ENCODE measurements at regions not wholly inside any gene's neighbourhood (a gene's known extent, or its start where the extent isn't known, plus 50 kb on each side); places are given as distances from the start of the nearest gene placed in this dataset.

DNA sequence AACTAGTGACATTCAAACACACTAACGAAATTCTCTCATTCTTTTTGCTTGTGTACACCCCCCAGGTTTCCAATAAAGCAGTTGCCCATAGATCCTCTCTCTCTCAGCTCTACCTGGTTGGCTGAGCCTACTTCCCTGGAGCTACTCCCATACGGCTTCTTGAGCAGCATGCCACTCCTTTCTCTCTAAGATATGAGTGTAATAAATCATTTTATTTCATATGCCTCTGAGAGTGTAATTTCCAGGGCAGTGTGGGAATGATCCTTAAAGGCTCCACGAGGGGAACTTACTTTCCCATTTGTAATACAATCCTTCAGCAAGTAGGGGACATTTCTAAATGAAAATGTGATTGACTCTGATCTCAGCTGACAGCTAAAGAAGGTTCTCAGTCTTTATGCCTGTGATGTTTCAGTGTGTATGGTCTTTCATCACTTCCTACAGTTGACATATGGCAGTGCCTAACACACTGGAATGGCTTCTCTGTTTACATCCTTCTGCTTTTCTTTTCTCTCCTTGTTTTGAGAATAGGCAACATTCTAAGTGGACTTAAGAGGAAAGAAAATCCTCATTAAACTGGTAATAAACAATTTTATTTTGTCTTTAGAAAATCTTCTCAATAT, 1194.3 kb upstream of the CDH8 start:
- H3K27ac Mint-ChIP-seq: no peak overlapping the region
- no peak overlapping the region for H3K4me3 Mint-ChIP-seq
- no peak for ATAC-seq (ENCODE audit: low read depth)
- no peaks in the 10 kb centered on the region for H3K36me3 Mint-ChIP-seq
- DNase-seq: no peak
- peaks cover 1% of the 10 kb centered on the region for H3K27me3 Mint-ChIP-seq
- peaks cover 16% of the 10 kb centered on the region for H3K9me3 Mint-ChIP-seq
- POLR2A ChIA-PET: no interaction called here
- no peaks in the 10 kb centered on the region for H3K4me1 Mint-ChIP-seq

DNA sequence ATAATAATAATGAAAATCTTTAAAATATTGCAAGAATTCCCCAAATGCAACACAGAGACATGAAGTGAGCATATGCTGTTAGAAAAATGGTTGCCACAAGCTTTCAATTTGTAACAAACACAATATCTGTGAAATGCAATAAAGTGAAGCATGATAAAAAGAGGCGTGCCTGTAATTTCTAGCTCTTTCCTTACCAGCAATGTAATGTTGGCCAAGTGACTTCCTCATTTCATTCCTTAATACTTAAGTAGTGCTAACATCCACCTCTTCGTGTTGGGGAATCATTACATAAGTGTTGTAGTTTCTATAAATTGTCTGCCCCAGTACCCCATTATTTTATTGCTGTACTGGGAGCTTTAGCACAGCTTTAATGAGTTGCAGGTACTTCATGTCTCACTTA, 1192.0 kb upstream of the CDH8 start:
- DNase-seq (no peak), ATAC-seq (ENCODE audit: low read depth) (no peak)
- POLR2A ChIA-PET: no interaction called here
- Mint-ChIP-seq H3K9me3 (peaks cover 11% of the 10 kb centered on the region), H3K27ac (no peak overlapping the region), H3K4me3 (no peak overlapping the region), H3K36me3 (no peaks in the 10 kb centered on the region), H3K4me1 (no peaks in the 10 kb centered on the region), H3K27me3 (no peaks in the 10 kb centered on the region)

DNA sequence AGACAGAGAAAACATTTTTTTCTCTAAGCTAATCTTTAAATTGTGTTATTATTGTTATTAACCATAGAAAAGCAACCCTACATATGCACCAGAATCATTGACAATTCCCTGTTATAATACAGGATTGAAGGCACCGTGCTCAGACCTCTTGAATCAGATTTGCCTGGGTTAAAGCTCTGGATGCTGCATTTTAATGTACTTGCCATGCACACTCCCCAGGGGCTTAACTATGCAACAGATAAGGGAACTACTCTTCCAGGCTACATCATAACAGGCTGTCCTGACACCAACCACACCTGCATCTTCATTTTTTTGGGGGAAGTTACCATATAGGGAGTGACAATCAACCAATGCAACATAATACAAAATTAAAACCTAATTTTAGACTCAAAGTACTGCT, 1187.6 kb upstream of the CDH8 start:
- no peaks in the 10 kb centered on the region for H3K27me3 Mint-ChIP-seq

DNA sequence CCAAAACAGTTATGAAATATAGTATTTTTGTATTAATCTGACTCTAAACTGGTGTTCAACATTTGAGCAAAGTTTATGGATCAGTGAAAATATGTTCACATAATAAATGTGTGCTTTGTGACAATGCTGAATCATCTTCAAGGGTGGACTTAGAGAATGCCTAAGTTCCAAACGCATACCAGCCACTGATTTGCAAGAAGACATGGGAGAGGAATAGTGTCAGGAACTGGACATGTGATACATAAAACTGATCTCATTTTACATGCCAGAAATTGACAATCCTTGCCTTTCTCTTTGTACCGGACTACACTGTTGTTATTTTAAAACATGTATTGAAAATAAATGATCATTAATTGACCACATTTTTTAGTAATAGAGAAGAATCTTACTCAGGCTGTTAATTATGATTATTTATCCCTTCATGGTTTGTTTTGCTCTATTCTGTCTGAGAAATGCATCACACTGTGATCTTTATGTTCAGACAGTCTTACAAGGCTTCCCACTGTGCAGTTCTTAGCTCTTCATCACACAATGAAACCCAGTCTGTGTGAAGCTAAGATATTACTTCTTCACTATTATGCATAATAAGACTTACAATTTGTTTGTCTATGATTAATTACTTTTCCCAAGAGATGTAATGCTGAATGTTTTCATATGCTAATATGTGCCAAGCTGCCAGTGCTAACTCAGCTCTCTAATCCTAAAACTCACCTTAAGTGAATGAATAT, 1180.6 kb upstream of the CDH8 start:
- Mint-ChIP-seq H3K4me3 (no peak overlapping the region), H3K9me3 (peaks cover 4% of the 10 kb centered on the region), H3K4me1 (no peaks in the 10 kb centered on the region), H3K27me3 (no peaks in the 10 kb centered on the region), H3K36me3 (no peaks in the 10 kb centered on the region), H3K27ac (no peak overlapping the region)
- POLR2A ChIA-PET: no interaction called here
- DNase-seq: no peak
- no peak for ATAC-seq (ENCODE audit: low read depth)

More for the DNA sequence above, 1187.6 kb upstream of the CDH8 start:
- peaks cover 7% of the 10 kb centered on the region for H3K9me3 Mint-ChIP-seq
- no peaks in the 10 kb centered on the region for H3K36me3 Mint-ChIP-seq
- DNase-seq (no peak), ATAC-seq (ENCODE audit: low read depth) (no peak)
- no peaks in the 10 kb centered on the region for H3K4me1 Mint-ChIP-seq
- H3K4me3 Mint-ChIP-seq: no peak overlapping the region
- POLR2A ChIA-PET: no interaction called here
- no peak overlapping the region for H3K27ac Mint-ChIP-seq

DNA sequence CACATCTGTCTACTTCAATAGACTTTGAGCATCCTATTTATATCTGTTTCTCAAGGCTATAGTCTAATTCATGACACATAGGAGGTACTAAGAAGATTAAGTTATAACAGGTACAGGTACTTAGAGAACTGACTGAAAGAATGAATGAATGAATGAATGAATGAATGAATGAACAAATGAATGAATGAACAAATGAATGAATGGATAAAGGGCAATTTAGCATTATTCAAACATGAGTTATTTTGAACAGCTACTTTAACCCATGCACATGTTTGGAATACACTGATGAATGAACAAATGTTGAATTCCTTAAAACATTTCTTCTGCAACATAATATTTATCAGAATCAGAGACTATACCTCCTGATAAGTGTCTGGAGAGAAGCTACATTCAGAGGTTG, 1165.6 kb upstream of the CDH8 start:
- DNase-seq: no peak
- Mint-ChIP-seq H3K9me3 (peaks cover 8% of the 10 kb centered on the region), H3K27me3 (no peaks in the 10 kb centered on the region), H3K4me1 (no peaks in the 10 kb centered on the region), H3K36me3 (no peaks in the 10 kb centered on the region), H3K4me3 (no peak overlapping the region), H3K27ac (no peak overlapping the region)
- ATAC-seq (ENCODE audit: low read depth): no peak
- POLR2A ChIA-PET: no interaction called here

DNA sequence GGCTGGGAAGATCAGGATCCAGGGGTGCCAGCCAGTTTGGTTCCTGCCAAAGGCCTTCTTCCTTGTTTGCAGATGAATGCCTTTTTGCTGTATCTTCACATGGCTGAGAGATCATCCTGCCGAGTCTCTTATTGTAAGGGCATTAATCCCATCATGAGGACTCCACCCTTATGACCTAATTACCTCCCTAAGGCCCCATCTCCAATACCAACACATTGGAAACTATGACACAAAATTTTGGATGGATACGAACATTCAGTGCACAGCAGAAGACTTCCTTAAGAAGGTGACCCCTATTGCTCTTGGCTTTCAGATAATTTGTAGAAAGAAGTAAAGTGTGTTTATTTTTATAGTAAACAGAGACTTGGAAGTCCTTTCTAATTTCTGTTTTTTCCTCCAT, 1164.7 kb upstream of the CDH8 start:
- Mint-ChIP-seq H3K4me1 (no peaks in the 10 kb centered on the region), H3K36me3 (no peaks in the 10 kb centered on the region), H3K4me3 (no peak overlapping the region), H3K9me3 (peaks cover 8% of the 10 kb centered on the region), H3K27ac (no peak overlapping the region), H3K27me3 (no peaks in the 10 kb centered on the region)
- ATAC-seq (ENCODE audit: low read depth) (no peak), DNase-seq (no peak)
- POLR2A ChIA-PET: no interaction called here

DNA sequence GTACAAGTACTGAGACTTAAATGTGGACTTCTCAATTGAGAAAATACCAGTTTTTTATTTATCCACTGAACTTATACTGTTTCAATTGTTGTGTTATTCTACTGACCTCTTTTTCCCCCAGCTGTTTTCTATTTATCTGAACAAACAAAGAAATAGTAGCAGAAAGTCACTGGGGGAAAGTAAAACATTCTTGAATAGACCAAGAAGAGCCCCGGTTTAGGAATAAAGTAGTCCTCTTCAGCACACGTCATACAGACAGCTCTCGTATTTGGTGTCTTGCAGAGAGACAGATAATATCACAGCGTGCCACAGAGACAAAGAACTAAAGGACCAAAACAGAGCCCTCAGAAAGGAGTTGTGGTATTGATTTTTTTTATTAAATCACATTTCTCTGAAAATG, 1159.1 kb upstream of the CDH8 start:
- Mint-ChIP-seq H3K4me1 (no peaks in the 10 kb centered on the region), H3K27me3 (no peaks in the 10 kb centered on the region), H3K9me3 (peaks cover 13% of the 10 kb centered on the region), H3K36me3 (no peaks in the 10 kb centered on the region), H3K27ac (no peak overlapping the region), H3K4me3 (no peak overlapping the region)
- DNase-seq (no peak), ATAC-seq (ENCODE audit: low read depth) (no peak)
- POLR2A ChIA-PET: no interaction called here

DNA sequence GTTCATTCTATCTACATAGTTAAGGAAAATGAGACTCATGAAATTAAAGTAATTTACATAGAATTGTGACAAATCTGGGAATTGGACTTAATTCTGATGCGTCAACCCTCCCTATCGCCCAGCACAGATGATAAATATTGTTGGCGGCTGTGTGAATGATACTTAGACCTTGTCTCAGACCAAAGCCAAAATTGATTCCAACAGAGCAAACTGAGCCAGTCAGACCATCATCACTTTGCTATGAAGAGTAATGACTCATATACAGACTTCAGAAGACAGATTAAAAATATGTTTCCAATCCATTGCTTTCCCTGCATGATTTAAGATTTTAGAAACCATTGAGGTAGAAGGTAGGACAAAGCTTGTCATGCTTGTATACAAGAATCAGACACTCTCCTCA, 1156.7 kb upstream of the CDH8 start:
- no peak for DNase-seq
- H3K4me3 Mint-ChIP-seq: no peak overlapping the region
- peaks cover 14% of the 10 kb centered on the region for H3K9me3 Mint-ChIP-seq
- H3K36me3 Mint-ChIP-seq: no peaks in the 10 kb centered on the region
- POLR2A ChIA-PET: no interaction called here
- no peaks in the 10 kb centered on the region for H3K4me1 Mint-ChIP-seq
- no peak overlapping the region for H3K27ac Mint-ChIP-seq
- no peaks in the 10 kb centered on the region for H3K27me3 Mint-ChIP-seq
- ATAC-seq (ENCODE audit: low read depth): no peak

DNA sequence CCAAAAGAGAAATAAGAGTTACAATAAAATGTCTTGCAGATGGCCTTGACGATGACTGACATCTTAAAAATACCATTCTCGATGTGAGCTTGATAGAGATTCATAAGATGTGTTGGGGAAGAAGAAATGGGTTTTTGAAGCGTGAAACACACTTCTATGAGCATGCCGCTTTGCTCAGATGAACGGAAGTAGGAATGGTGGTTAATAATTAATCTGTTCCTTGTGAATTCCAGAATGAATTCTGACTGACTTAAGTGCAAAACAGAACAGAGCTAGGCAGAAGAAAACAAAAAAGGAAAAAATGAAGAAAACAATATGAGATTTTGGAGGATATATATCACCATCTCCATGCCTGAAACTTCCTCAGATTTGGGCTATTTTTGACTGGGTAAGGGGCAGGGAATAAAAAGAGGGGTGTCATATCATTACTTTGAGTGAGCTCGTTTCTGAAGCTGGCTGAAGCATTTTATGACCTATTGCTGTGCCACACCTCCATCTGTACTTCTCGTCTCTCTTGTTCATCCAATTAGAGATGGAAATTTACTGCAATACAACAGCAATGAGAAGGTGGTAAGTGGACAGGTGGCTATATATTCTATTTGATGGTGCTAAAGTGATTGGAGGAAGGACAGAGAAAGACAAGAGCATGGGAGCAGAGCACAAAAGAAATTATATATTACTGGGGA, 1152.0 kb upstream of the CDH8 start:
- H3K4me3 Mint-ChIP-seq: no peak overlapping the region
- DNase-seq: no peak
- POLR2A ChIA-PET: no interaction called here
- peaks cover 14% of the 10 kb centered on the region for H3K9me3 Mint-ChIP-seq
- H3K36me3 Mint-ChIP-seq: no peaks in the 10 kb centered on the region
- ATAC-seq (ENCODE audit: low read depth): no peak
- no peak overlapping the region for H3K27ac Mint-ChIP-seq
- no peaks in the 10 kb centered on the region for H3K27me3 Mint-ChIP-seq
- H3K4me1 Mint-ChIP-seq: no peaks in the 10 kb centered on the region

DNA sequence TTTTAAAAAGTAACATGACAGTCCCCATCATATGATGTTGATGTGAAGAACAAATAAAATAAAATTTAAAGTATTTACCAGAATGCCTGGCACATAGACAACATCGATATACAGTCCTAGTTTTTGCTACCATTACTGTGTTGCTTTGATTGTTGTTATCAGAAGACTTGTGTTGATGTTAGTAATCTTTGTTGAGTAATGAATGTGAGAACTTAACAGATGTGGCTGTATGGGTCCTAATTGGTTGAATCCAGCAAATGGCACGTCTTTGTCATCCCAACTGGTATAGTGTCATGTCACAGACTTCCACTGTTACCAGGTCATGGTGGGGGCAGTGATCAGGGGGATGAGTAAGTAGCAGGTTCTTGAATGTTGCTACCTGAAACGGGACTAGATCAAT, 1151.4 kb upstream of the CDH8 start:
- Mint-ChIP-seq H3K36me3 (no peaks in the 10 kb centered on the region), H3K4me1 (no peaks in the 10 kb centered on the region), H3K9me3 (peaks cover 11% of the 10 kb centered on the region), H3K4me3 (no peak overlapping the region), H3K27me3 (no peaks in the 10 kb centered on the region), H3K27ac (no peak overlapping the region)
- POLR2A ChIA-PET: no interaction called here
- DNase-seq: no peak
- no peak for ATAC-seq (ENCODE audit: low read depth)

DNA sequence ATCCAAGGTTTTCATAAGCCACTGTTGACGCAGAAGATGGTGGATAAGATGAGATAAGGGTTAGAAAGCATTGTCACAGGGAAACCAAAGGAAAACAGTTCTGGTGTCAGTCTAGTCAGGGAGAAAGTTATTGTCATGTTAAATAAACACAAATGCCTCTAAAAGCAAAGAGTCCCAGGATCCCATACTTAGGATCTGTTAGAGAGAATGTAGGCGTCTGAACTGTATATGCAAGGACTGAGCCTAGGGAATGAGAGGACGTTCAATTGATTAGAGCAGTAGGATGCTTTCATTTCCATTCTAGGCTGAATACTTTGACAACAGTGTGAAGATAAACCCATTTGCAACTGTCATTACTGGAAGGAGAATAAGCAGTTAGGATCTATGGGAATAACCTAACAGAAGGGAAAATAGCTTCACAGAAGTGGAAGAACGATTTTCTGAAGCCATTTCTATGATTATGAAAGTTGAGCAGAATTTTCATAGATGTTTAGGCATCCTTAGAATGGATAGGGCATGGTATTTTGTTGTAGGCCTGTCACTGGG, 1149.1 kb upstream of the CDH8 start:
- POLR2A ChIA-PET: no interaction called here
- Mint-ChIP-seq H3K4me3 (no peak overlapping the region), H3K27me3 (no peaks in the 10 kb centered on the region), H3K4me1 (no peaks in the 10 kb centered on the region), H3K9me3 (peaks cover 13% of the 10 kb centered on the region), H3K36me3 (no peaks in the 10 kb centered on the region), H3K27ac (no peak overlapping the region)
- DNase-seq: no peak
- ATAC-seq (ENCODE audit: low read depth): no peak

DNA sequence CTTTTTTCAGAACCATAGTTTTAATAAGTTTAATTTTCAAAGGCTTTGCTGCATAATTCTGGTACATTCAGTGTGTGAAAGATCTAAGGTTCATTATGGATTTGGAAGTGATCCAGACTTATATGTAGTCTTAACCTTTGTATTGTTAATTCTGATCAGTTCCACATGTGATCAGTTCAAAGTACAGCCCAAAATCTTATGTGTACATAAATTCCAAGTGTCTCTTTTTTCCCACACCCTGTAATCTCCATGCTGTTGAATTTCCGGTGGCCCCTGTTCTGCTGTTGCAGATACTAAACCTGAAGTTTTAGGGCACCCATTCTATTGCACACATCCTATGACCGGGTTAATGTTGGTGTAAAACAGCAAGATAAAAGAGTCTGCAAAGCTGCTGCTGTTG, 1147.5 kb upstream of the CDH8 start:
- no peaks in the 10 kb centered on the region for H3K4me1 Mint-ChIP-seq
- no peaks in the 10 kb centered on the region for H3K27me3 Mint-ChIP-seq
- no peaks in the 10 kb centered on the region for H3K36me3 Mint-ChIP-seq
- POLR2A ChIA-PET: no interaction called here
- ATAC-seq (ENCODE audit: low read depth) (no peak), DNase-seq (no peak)
- peaks cover 13% of the 10 kb centered on the region for H3K9me3 Mint-ChIP-seq
- no peak overlapping the region for H3K4me3 Mint-ChIP-seq
- H3K27ac Mint-ChIP-seq: no peak overlapping the region

DNA sequence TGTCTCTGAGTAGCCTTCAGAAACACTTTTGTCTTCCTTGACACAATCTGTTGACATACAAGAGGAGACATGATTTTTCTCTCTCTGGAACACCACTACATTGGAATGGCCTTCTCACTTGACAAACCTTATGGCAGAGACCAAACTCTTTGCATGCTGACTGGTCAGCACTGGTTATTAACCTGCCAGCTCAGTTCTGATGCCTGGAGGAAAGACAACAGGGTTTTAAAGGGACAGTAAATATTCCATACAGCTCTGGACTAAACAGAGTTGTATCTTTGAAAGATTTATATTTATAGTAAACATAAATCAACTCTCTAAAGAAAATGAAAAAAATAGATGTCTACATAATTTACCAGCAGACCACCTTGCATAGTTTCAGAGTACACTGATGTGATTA, 1139.1 kb upstream of the CDH8 start:
- H3K4me1 Mint-ChIP-seq: no peaks in the 10 kb centered on the region
- H3K27me3 Mint-ChIP-seq: no peaks in the 10 kb centered on the region
- no peaks in the 10 kb centered on the region for H3K36me3 Mint-ChIP-seq
- ATAC-seq (ENCODE audit: low read depth): no peak
- peaks cover 7% of the 10 kb centered on the region for H3K9me3 Mint-ChIP-seq
- DNase-seq: no peak
- H3K4me3 Mint-ChIP-seq: no peak overlapping the region
- H3K27ac Mint-ChIP-seq: no peak overlapping the region
- POLR2A ChIA-PET: no interaction called here

DNA sequence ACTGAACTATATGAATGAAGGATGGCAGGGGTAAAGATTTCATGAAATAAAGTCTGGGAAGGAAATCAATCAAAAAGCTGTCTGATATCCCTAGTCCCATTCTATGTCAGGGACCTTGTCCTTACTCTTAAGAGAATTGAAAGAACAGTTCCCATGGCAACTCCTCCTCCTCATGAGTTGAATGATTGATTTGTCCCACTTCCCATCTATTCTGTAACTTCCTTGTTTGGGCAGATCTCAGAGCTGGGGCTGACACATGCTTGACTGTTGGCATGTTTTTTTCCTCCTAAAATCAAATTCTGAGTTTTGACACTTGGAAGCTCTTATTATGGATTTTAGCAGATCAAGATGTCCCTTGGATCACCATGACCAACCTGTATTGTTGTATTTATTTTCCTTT, 1138.6 kb upstream of the CDH8 start:
- H3K27ac Mint-ChIP-seq: no peak overlapping the region
- peaks cover 10% of the 10 kb centered on the region for H3K9me3 Mint-ChIP-seq
- no peaks in the 10 kb centered on the region for H3K27me3 Mint-ChIP-seq
- no peaks in the 10 kb centered on the region for H3K36me3 Mint-ChIP-seq
- DNase-seq: no peak
- ATAC-seq (ENCODE audit: low read depth): no peak
- H3K4me1 Mint-ChIP-seq: no peaks in the 10 kb centered on the region
- POLR2A ChIA-PET: no interaction called here
- no peak overlapping the region for H3K4me3 Mint-ChIP-seq
